BE2C (cell line): ENCODE measurements at regions not wholly inside any gene's neighbourhood (a gene's known extent, or its start where the extent isn't known, plus 50 kb on each side); places are given as distances from the start of the nearest gene placed in this dataset.
A peak's percentile ranks its signal among the peaks of the same experiment; 100 is the strongest.
"Not testable (repeated sequence)": the region's sequence is repeated elsewhere in the genome, so short reads cannot be mapped to it uniquely, and the experiment has no call there.

Source experiments
- DNase-seq: peaks from one replicate; pipeline ENCODE4 v3.0.0-alpha.2; 2020
- H3K27me3 ChIP-seq: fragments of 250-450 bp; sonication (Bioruptor Pico); 2 replicates; pipeline ENCODE4 v1.5.1; 2020; ENCODE audit warnings: mild to moderate bottlenecking
- H3K36me3 ChIP-seq: fragments of 250-450 bp; sonication (Bioruptor Pico); 2 replicates; pipeline ENCODE4 v1.5.1; 2020; ENCODE audit warnings: mild to moderate bottlenecking
- H3K4me1 ChIP-seq: fragments of 250-450 bp; sonication (Bioruptor Pico); 2 replicates; pipeline ENCODE4 v1.5.1; 2020
- H3K4me3 ChIP-seq: 2 replicates; pipeline ENCODE4 v1.5.1; 2011; ENCODE audit warnings: low read depth, low read length
- H3K9me3 ChIP-seq: fragments of 250-450 bp; sonication (Bioruptor Pico); 2 replicates; pipeline ENCODE4 v1.5.1; 2020
- CTCF ChIP-seq: IDR thresholded peaks from 2 replicates; pipeline ENCODE4 v1.5.1; 2012; ENCODE audit warnings: mild to moderate bottlenecking, low read depth, low read length

- no peaks in the 10 kb centered on the region for H3K9me3 ChIP-seq
- no peaks in the 10 kb centered on the region for H3K36me3 ChIP-seq
- no peak overlapping the region for H3K4me3 ChIP-seq
- H3K27me3 ChIP-seq, result no peaks in the 10 kb centered on the region
- no peak for TF ChIP-seq CTCF
- no peak for DNase-seq
- no peaks in the 10 kb centered on the region; the same call in 1 of the 2 replicates for H3K4me1 ChIP-seq
These were observed 115.7 kb upstream of the KMT2C start for GRCh38 chr7:152551304-152552036.

- Histone ChIP-seq H3K9me3 (no peaks in the 10 kb centered on the region), H3K36me3 (no peaks in the 10 kb centered on the region), H3K4me3 (no peak overlapping the region), H3K27me3 (no peaks in the 10 kb centered on the region), H3K4me1 (no peaks in the 10 kb centered on the region; the same call in 1 of the 2 replicates)
- DNase-seq, result no peak
- no peak for TF ChIP-seq CTCF
These were observed 109.3 kb upstream of the KMT2C start for GRCh38 chr7:152544971-152545619.

GRCh38 chr7:152544481-152544927, 108.7 kb upstream of the KMT2C start:
- Histone ChIP-seq H3K4me3 (no peak overlapping the region), H3K9me3 (no peaks in the 10 kb centered on the region), H3K36me3 (no peaks in the 10 kb centered on the region), H3K27me3 (no peaks in the 10 kb centered on the region), H3K4me1 (no peaks in the 10 kb centered on the region)
- no peak for DNase-seq
- no peak for TF ChIP-seq CTCF

- H3K9me3 ChIP-seq, result no peaks in the 10 kb centered on the region
- H3K27me3 ChIP-seq, result no peaks in the 10 kb centered on the region
- H3K4me1 ChIP-seq, result no peaks in the 10 kb centered on the region
- peak; percentile 23 for DNase-seq
- H3K36me3 ChIP-seq, result no peaks in the 10 kb centered on the region
- no peak overlapping the region for H3K4me3 ChIP-seq
- TF ChIP-seq CTCF, result no peak
These were observed 108.0 kb upstream of the KMT2C start for GRCh38 chr7:152543799-152544198.

- no peaks in the 10 kb centered on the region for H3K27me3 ChIP-seq
- no peaks in the 10 kb centered on the region for H3K36me3 ChIP-seq
- no peaks in the 10 kb centered on the region for H3K9me3 ChIP-seq
- no peak overlapping the region for H3K4me3 ChIP-seq
- DNase-seq, result no peak
- H3K4me1 ChIP-seq, result no peaks in the 10 kb centered on the region
- no peak for TF ChIP-seq CTCF
These were observed 106.1 kb upstream of the KMT2C start for GRCh38 chr7:152541892-152542291.

GRCh38 chr7:152539190-152539495, 103.3 kb upstream of the KMT2C start:
- DNase-seq, H3K4me3 ChIP-seq, H3K27me3 ChIP-seq, H3K4me1 ChIP-seq, H3K36me3 ChIP-seq, H3K9me3 ChIP-seq: not testable (repeated sequence)

- H3K4me3 ChIP-seq, H3K4me1 ChIP-seq, H3K9me3 ChIP-seq, DNase-seq, H3K27me3 ChIP-seq, H3K36me3 ChIP-seq: not testable (repeated sequence)
These were observed 102.8 kb upstream of the KMT2C start for GRCh38 chr7:152538346-152539189.
